ENCODE measurements at regions not wholly inside any gene's neighbourhood (a gene's known extent, or its start where the extent isn't known, plus 50 kb on each side); places are given as distances from the start of the nearest gene placed in this dataset.

DNA sequence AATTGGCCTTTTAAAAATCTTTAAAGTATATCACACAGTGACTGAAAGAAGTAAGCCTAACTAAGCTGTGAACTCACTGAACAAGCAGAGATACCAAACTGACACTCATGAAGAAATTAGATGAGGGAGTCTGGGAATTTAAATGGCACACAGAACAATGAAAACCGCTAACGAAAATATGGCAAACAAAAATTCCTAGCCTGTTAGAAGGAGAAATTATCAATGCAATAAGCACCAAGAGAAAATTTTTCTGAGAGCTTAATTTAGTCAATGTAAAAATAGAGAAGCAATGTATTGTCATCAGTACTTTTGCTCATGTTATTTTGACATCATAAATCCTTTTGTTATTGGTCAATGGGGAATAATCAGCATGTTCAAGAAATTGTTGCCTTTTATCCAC is 291.1 kb upstream of the PDZRN3 start:
- 44 to 58% methylated on average over 2 of the region's 2 CpGs for WGBS, 2 experiments (ENCODE audit: low coverage in 1 of 2, low lambda C conversion rate in 2 of 2, missing lambda C conversion rate in 2 of 2)

DNA sequence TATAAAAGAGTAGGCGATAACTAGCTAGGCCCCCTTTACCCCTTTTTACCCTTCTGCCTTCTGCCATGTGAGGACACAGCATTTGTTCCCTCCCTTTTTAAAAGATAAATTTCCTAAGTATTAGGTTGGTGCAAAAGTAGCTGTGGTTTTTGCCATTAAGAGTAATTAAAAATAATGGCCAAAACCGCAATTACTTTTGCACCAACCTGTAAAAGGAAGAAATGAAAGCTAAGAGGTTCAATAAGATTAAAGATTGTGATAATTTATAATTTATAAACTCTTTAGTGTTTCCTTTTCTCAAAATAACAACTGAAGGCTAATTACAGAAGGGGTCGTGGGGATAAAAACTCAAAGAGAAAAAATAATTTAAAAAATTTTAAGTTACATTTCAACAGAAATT is 283.5 kb upstream of the PDZRN3 start:
- no peaks in the 10 kb centered on the region for H3K79me2 ChIP-seq (ENCODE audit: insufficient read depth)
- H3K9me2 ChIP-seq (ENCODE audit: insufficient read depth) = no peaks in the 10 kb centered on the region
- H3K9ac ChIP-seq = no peak overlapping the region
- H3K4me2 ChIP-seq (ENCODE audit: unreplicated experiment) = no peak overlapping the region
- no peaks in the 10 kb centered on the region for H4K20me1 ChIP-seq (ENCODE audit: insufficient read depth)
- no peaks in the 10 kb centered on the region for H3F3A ChIP-seq (ENCODE audit: insufficient read depth)
- peaks cover 12% of the 10 kb centered on the region; the same call in 1 of the 2 replicates for H3K27me3 ChIP-seq (replicated peaks; ENCODE audit: insufficient read depth)
- H3K4me1 ChIP-seq (ENCODE audit: insufficient read depth) = no peaks in the 10 kb centered on the region
- in situ Hi-C loops (cut with MboI) = no loop called here
- no peak overlapping the region for H2AFZ ChIP-seq
- TF ChIP-seq EZH2phosphoT487 (IDR thresholded peaks at IDR 0.05; ENCODE audit: insufficient read depth, low read depth) = no peak
- no peak for TF ChIP-seq EZH2 (IDR thresholded peaks at IDR 0.05; ENCODE audit: insufficient read depth, poor library complexity, severe bottlenecking)
- no peaks in the 10 kb centered on the region for H3K36me3 ChIP-seq (ENCODE audit: low read depth)
- no peak for DNase-seq
- WGBS, 2 experiments (ENCODE audit: low coverage in 1 of 2, low lambda C conversion rate in 2 of 2, missing lambda C conversion rate in 2 of 2) = 39 to 51% methylated on average over 3 of the region's 3 CpGs
- no peak overlapping the region for H3K27ac ChIP-seq
- H3K4me3 ChIP-seq = no peak overlapping the region
- H3K9me3 ChIP-seq (ENCODE audit: low read depth) = no peaks in the 10 kb centered on the region

More for the DNA sequence above, 291.1 kb upstream of the PDZRN3 start:
- no peaks in the 10 kb centered on the region for H3F3A ChIP-seq (ENCODE audit: insufficient read depth)
- no peak for DNase-seq
- TF ChIP-seq EZH2 (IDR thresholded peaks at IDR 0.05; ENCODE audit: insufficient read depth, poor library complexity, severe bottlenecking) = no peak
- no peak for TF ChIP-seq EZH2phosphoT487 (IDR thresholded peaks at IDR 0.05; ENCODE audit: insufficient read depth, low read depth)
- no peak overlapping the region for H3K9ac ChIP-seq
- H3K4me2 ChIP-seq (ENCODE audit: unreplicated experiment) = no peak overlapping the region
- no peaks in the 10 kb centered on the region for H3K36me3 ChIP-seq (ENCODE audit: low read depth)
- no peaks in the 10 kb centered on the region for H3K9me2 ChIP-seq (ENCODE audit: insufficient read depth)
- in situ Hi-C loops (cut with MboI) = no loop called here
- no peaks in the 10 kb centered on the region for H3K79me2 ChIP-seq (ENCODE audit: insufficient read depth)
- H3K27ac ChIP-seq = no peak overlapping the region
- H3K4me3 ChIP-seq = no peak overlapping the region
- H2AFZ ChIP-seq = no peak overlapping the region
- no peaks in the 10 kb centered on the region for H3K4me1 ChIP-seq (ENCODE audit: insufficient read depth)
- H3K9me3 ChIP-seq (ENCODE audit: low read depth) = no peaks in the 10 kb centered on the region
- peaks cover 6% of the 10 kb centered on the region for H3K27me3 ChIP-seq (replicated peaks; ENCODE audit: insufficient read depth)
- H4K20me1 ChIP-seq (ENCODE audit: insufficient read depth) = no peaks in the 10 kb centered on the region

GRCh38 chr3:73901686-73902085 is 276.9 kb upstream of the PDZRN3 start:
- Histone ChIP-seq H3F3A (ENCODE audit: insufficient read depth) (no peaks in the 10 kb centered on the region), H3K4me1 (ENCODE audit: insufficient read depth) (no peaks in the 10 kb centered on the region), H3K9me3 (ENCODE audit: low read depth) (no peaks in the 10 kb centered on the region), H3K9ac (no peak overlapping the region), H3K4me3 (no peak overlapping the region), H3K27ac (no peak overlapping the region), H3K27me3 (replicated peaks; ENCODE audit: insufficient read depth) (no peaks in the 10 kb centered on the region; the same call in 1 of the 2 replicates), H4K20me1 (ENCODE audit: insufficient read depth) (no peaks in the 10 kb centered on the region), H3K79me2 (ENCODE audit: insufficient read depth) (no peaks in the 10 kb centered on the region), H3K36me3 (ENCODE audit: low read depth) (no peaks in the 10 kb centered on the region), H3K9me2 (ENCODE audit: insufficient read depth) (no peaks in the 10 kb centered on the region), H3K4me2 (ENCODE audit: unreplicated experiment) (no peak overlapping the region), H2AFZ (no peak overlapping the region)
- no peak for DNase-seq
- TF ChIP-seq EZH2 (IDR thresholded peaks at IDR 0.05; ENCODE audit: insufficient read depth, poor library complexity, severe bottlenecking) (no peak), EZH2phosphoT487 (IDR thresholded peaks at IDR 0.05; ENCODE audit: insufficient read depth, low read depth) (no peak)
- WGBS, 2 experiments (ENCODE audit: low coverage in 1 of 2, low lambda C conversion rate in 2 of 2, missing lambda C conversion rate in 2 of 2) = 27 to 31% methylated on average over 2 of the region's 2 CpGs
- in situ Hi-C loops (cut with MboI) = no loop called here

- no peaks in the 10 kb centered on the region for H3K9me3 ChIP-seq (ENCODE audit: low read depth)
- H4K20me1 ChIP-seq (ENCODE audit: insufficient read depth) = no peaks in the 10 kb centered on the region
- no peaks in the 10 kb centered on the region for H3K36me3 ChIP-seq (ENCODE audit: low read depth)
- 30 to 33% methylated on average over 3 of the region's 3 CpGs for WGBS, 2 experiments (ENCODE audit: low coverage in 1 of 2, low lambda C conversion rate in 2 of 2, missing lambda C conversion rate in 2 of 2)
- no peak overlapping the region for H3K4me2 ChIP-seq (ENCODE audit: unreplicated experiment)
- TF ChIP-seq EZH2 (IDR thresholded peaks at IDR 0.05; ENCODE audit: insufficient read depth, poor library complexity, severe bottlenecking) = no peak
- no peak for TF ChIP-seq EZH2phosphoT487 (IDR thresholded peaks at IDR 0.05; ENCODE audit: insufficient read depth, low read depth)
- no peak overlapping the region for H3K4me3 ChIP-seq
- H3K9me2 ChIP-seq (ENCODE audit: insufficient read depth) = no peaks in the 10 kb centered on the region
- 0 out of 2 replicates have a peak, but pooled peaks cover 4% of the 10 kb centered on the region for H3K27me3 ChIP-seq (replicated peaks; ENCODE audit: insufficient read depth)
- no peaks in the 10 kb centered on the region for H3K79me2 ChIP-seq (ENCODE audit: insufficient read depth)
- H3K4me1 ChIP-seq (ENCODE audit: insufficient read depth) = no peaks in the 10 kb centered on the region
- DNase-seq = no peak
- H2AFZ ChIP-seq = no peak overlapping the region
- H3F3A ChIP-seq (ENCODE audit: insufficient read depth) = no peaks in the 10 kb centered on the region
- H3K27ac ChIP-seq = no peak overlapping the region
- no peak overlapping the region for H3K9ac ChIP-seq
- in situ Hi-C loops (cut with MboI) = no loop called here
Measured at GRCh38 chr3:73894474-73895213, 269.9 kb upstream of the PDZRN3 start.

Measured in GM23248 (cell line).